CD4-positive, alpha-beta T cell (primary cell): ENCODE measurements at regions not wholly inside any gene's neighbourhood (a gene's known extent, or its start where the extent isn't known, plus 50 kb on each side); places are given as distances from the start of the nearest gene placed in this dataset.

Experiments used
- ATAC-seq: fragments of 200-7000 bp; cut with Tn5 transposase; one replicate; pipeline ENCODE4 v1.10.0; 2022; ENCODE audit warnings: mild to moderate bottlenecking; ENCODE audit not compliant: poor library complexity
- CTCF ChIA-PET: fragments of 350-600 bp; sonication (Branson Sonifier 250); formaldehyde crosslinking; loops from one replicate; lab custom pipeline; 2021; ENCODE audit warnings: antibody characterized with exemption, inconsistent platforms; lab: Charles Lee
- POLR2A ChIA-PET: fragments of 350-600 bp; sonication (Branson Sonifier 250); formaldehyde crosslinking; loops from one replicate; lab custom pipeline; 2021; ENCODE audit warnings: antibody characterized with exemption, inconsistent platforms; lab: Charles Lee
- DNase-seq, 14 experiments: peaks; one replicate each; pipeline ENCODE4 v3.0.0-alpha.2; 2013 to 2020; ENCODE audit warnings: mixed read lengths in 2 of 14
- H3K27ac ChIP-seq, 2 donors: one replicate each; pipeline versions ENCODE4 v1.5.1 to v1.7.0; 2013; ENCODE audit warnings: low read length in 2 of 2, low read depth in 1 of 2, mild to moderate bottlenecking in 1 of 2
- H3K27me3 ChIP-seq, 2 experiments: 1 replicate in 1 of 2; 2 replicates in 1 of 2; pipeline versions ENCODE4 v1.6.1 to v1.7.0; 2013; ENCODE audit warnings: low read length in 2 of 2, control low read depth in 1 of 2, mild to moderate bottlenecking in 1 of 2, moderate library complexity in 1 of 2; ENCODE audit not compliant: insufficient read depth in 2 of 2, control insufficient read depth in 1 of 2
- H3K36me3 ChIP-seq: one replicate; pipeline ENCODE4 v1.6.1; 2013; ENCODE audit warnings: low read length, control low read depth; ENCODE audit not compliant: insufficient read depth
- H3K4me1 ChIP-seq: one replicate; pipeline ENCODE4 v1.6.1; 2013; ENCODE audit warnings: low read length, control low read depth; ENCODE audit not compliant: insufficient read depth
- H3K4me3 ChIP-seq: one replicate; pipeline ENCODE4 v1.5.1; 2013; ENCODE audit warnings: mild to moderate bottlenecking, low read length, moderate library complexity
- H3K9me3 ChIP-seq, 2 experiments: 1 replicate in 1 of 2; 2 replicates in 1 of 2; pipeline versions ENCODE4 v1.6.1 to v1.7.0; 2013; ENCODE audit warnings: low read length in 2 of 2, mild to moderate bottlenecking in 2 of 2, control low read depth in 1 of 2, moderate library complexity in 1 of 2; ENCODE audit not compliant: control insufficient read depth in 1 of 2, insufficient read depth in 1 of 2
- H3K27ac Mint-ChIP-seq: one replicate; pipeline ENCODE4 v1.8.0; 2020; ENCODE audit warnings: mixed read lengths
- H3K27me3 Mint-ChIP-seq: one replicate; pipeline ENCODE4 v1.8.0; 2021; ENCODE audit warnings: mixed read lengths
- H3K36me3 Mint-ChIP-seq: one replicate; pipeline ENCODE4 v1.8.0; 2021; ENCODE audit warnings: low read depth, mixed read lengths
- H3K4me1 Mint-ChIP-seq: one replicate; pipeline ENCODE4 v1.8.0; 2021; ENCODE audit warnings: low read depth, mixed read lengths
- H3K4me3 Mint-ChIP-seq: one replicate; pipeline ENCODE4 v1.8.0; 2020; ENCODE audit warnings: mild to moderate bottlenecking, mixed read lengths
- H3K9me3 Mint-ChIP-seq: one replicate; pipeline ENCODE4 v1.8.0; 2020; ENCODE audit warnings: mixed read lengths
- CTCF ChIP-seq: fragments of 200-600 bp; IDR thresholded peaks from one replicate; pipeline ENCODE4 v1.8.0; 2022; ENCODE audit warnings: antibody characterized with exemption, mild to moderate bottlenecking
- intact Hi-C, 2 experiments: fragments of 100-400 bp; cut with DNase I in 1 of 2; cut with micrococcal nuclease in 1 of 2; formaldehyde crosslinking; loops; one replicate each; pipeline versions ENCODE4 v1.15.1 to v1.9.0; 2023 to 2025; cut with DNase I, micrococcal nuclease

- ChIA-PET CTCF (no interaction called here), POLR2A (no interaction called here)
- Mint-ChIP-seq H3K4me3 (no peak overlapping the region), H3K9me3 (peaks cover 14% of the 10 kb centered on the region), H3K36me3 (no peaks in the 10 kb centered on the region), H3K27ac (no peak overlapping the region), H3K4me1 (no peaks in the 10 kb centered on the region), H3K27me3 (no peaks in the 10 kb centered on the region)
- no peaks in the 10 kb centered on the region for H3K4me1 ChIP-seq
- intact Hi-C loops, result no loop called here
- TF ChIP-seq CTCF, result no peak
- no peak overlapping the region for H3K27ac ChIP-seq
- peaks cover 4% of the 10 kb centered on the region in 2 experiments for H3K9me3 ChIP-seq
- DNase-seq (no peak), ATAC-seq (no peak)
- no peaks in the 10 kb centered on the region for H3K36me3 ChIP-seq
- no peak overlapping the region for H3K4me3 ChIP-seq
- H3K27me3 ChIP-seq, result no peaks in the 10 kb centered on the region
Observed at GRCh38 chr2:125373293-125373692, 1282.7 kb upstream of the GYPC start.

- no peaks in the 10 kb centered on the region for H3K27me3 Mint-ChIP-seq
- no peaks in the 10 kb centered on the region for H3K4me1 Mint-ChIP-seq
- POLR2A ChIA-PET, result no interaction called here
- no peak overlapping the region for H3K4me3 Mint-ChIP-seq
- intact Hi-C loops, result no loop called here
- H3K36me3 Mint-ChIP-seq, result no peaks in the 10 kb centered on the region
- CTCF ChIA-PET, result no interaction called here
- no peak for TF ChIP-seq CTCF
- DNase-seq (no peak), ATAC-seq (no peak)
- no peak overlapping the region for H3K4me3 ChIP-seq
- H3K27me3 ChIP-seq, result no peaks in the 10 kb centered on the region
- H3K36me3 ChIP-seq, result no peaks in the 10 kb centered on the region
- no peaks in the 10 kb centered on the region for H3K4me1 ChIP-seq
- peaks cover 0 to 8% of the 10 kb centered on the region in 2 experiments for H3K9me3 ChIP-seq
- peaks cover 6% of the 10 kb centered on the region for H3K9me3 Mint-ChIP-seq
- no peak overlapping the region for H3K27ac Mint-ChIP-seq
- no peak overlapping the region for H3K27ac ChIP-seq
Observed at GRCh38 chr2:125386074-125386473, 1269.9 kb upstream of the GYPC start.

- no peaks in the 10 kb centered on the region for H3K4me1 Mint-ChIP-seq
- POLR2A ChIA-PET, result no interaction called here
- CTCF ChIA-PET, result interaction anchor here (0.5 kb wide), 1 partner anchor 304 kb away, joined by 3 read pairs; no protein-coding TSS in a partner anchor
- TF ChIP-seq CTCF, result no peak
- no peaks in the 10 kb centered on the region for H3K36me3 Mint-ChIP-seq
- no peak overlapping the region for H3K4me3 Mint-ChIP-seq
- Histone ChIP-seq H3K4me1 (no peaks in the 10 kb centered on the region), H3K36me3 (no peaks in the 10 kb centered on the region), H3K27ac (no peak overlapping the region), H3K27me3 (no peaks in the 10 kb centered on the region), H3K9me3 (peaks cover 3 to 4% of the 10 kb centered on the region in 2 experiments), H3K4me3 (no peak overlapping the region)
- no peaks in the 10 kb centered on the region for H3K9me3 Mint-ChIP-seq
- no peak for DNase-seq
- intact Hi-C loops, result no loop called here
- no peak overlapping the region for H3K27ac Mint-ChIP-seq
- no peak for ATAC-seq
- no peaks in the 10 kb centered on the region for H3K27me3 Mint-ChIP-seq
Observed at GRCh38 chr2:125397535-125398251, 1258.3 kb upstream of the GYPC start.
